HepG2 (cell line): ENCODE measurements at regions not wholly inside any gene's neighbourhood (a gene's known extent, or its start where the extent isn't known, plus 50 kb on each side); places are given as distances from the start of the nearest gene placed in this dataset.

Experiments used
- ARHGAP35 ChIP-seq: sonication (generic); formaldehyde crosslinking; IDR thresholded peaks from 2 replicates; pipeline ENCODE4 v1.9.0; 2022; ENCODE audit warnings: mild to moderate bottlenecking, inconsistent platforms, moderate library complexity, missing genetic modification reagents, borderline replicate concordance
- ATM ChIP-seq: fragments of 450-650 bp; IDR thresholded peaks from 2 replicates; pipeline ENCODE4 v1.7.1; 2017; ENCODE audit warnings: mild to moderate bottlenecking, borderline replicate concordance
- CREB1 ChIP-seq, 2 experiments: fragments of 450-650 bp in 1 of 2; IDR thresholded peaks; 2 replicates each; pipeline ENCODE4 v1.6.1; 2016 to 2017; ENCODE audit warnings: control low read depth in 1 of 2, mild to moderate bottlenecking in 1 of 2, missing compliant biosample characterization in 1 of 2, missing genetic modification characterization in 1 of 2
- KDM4B ChIP-seq: sonication (generic); formaldehyde crosslinking; IDR thresholded peaks from 2 replicates; pipeline ENCODE4 v1.4.0; 2020; ENCODE audit warnings: missing genetic modification reagents
- MAX ChIP-seq: IDR thresholded peaks from 2 replicates; pipeline ENCODE4 v1.6.1; 2012; ENCODE audit warnings: inconsistent platforms
- MLXIP ChIP-seq: sonication (generic); formaldehyde crosslinking; IDR thresholded peaks from 2 replicates; pipeline ENCODE4 v1.9.0; 2021; ENCODE audit warnings: missing genetic modification reagents, borderline replicate concordance
- SAFB2 ChIP-seq: sonication (generic); formaldehyde crosslinking; IDR thresholded peaks from 2 replicates; pipeline ENCODE4 v1.5.1; 2020; ENCODE audit warnings: missing genetic modification reagents, low read depth, mild to moderate bottlenecking, borderline replicate concordance
- TFDP1 ChIP-seq: IDR thresholded peaks from 2 replicates; pipeline ENCODE4 v1.6.1; 2016; ENCODE audit warnings: missing compliant biosample characterization, missing genetic modification reagents, borderline replicate concordance
- TMF1 ChIP-seq: sonication (generic); formaldehyde crosslinking; IDR thresholded peaks from 2 replicates; pipeline ENCODE4 v1.8.1; 2022; ENCODE audit warnings: low read depth, missing genetic modification reagents
- ZBTB7A ChIP-seq: sonication (generic); formaldehyde crosslinking; IDR thresholded peaks from 2 replicates; pipeline ENCODE4 v1.8.0; 2022; ENCODE audit warnings: mild to moderate bottlenecking, missing genetic modification reagents
- ZMAT3 ChIP-seq: sonication (generic); formaldehyde crosslinking; conservative IDR thresholded peaks from 2 replicates; pipeline ENCODE4 v1.7.0; 2021; ENCODE audit warnings: missing genetic modification reagents
- ZNF24 ChIP-seq: fragments of 450-650 bp; IDR thresholded peaks from 2 replicates; pipeline ENCODE4 v1.6.1; 2017; ENCODE audit warnings: antibody characterized with exemption, mild to moderate bottlenecking
- ZNF30 ChIP-seq: sonication (generic); formaldehyde crosslinking; IDR thresholded peaks from 2 replicates; pipeline ENCODE4 v1.5.0; 2020; ENCODE audit warnings: mild to moderate bottlenecking, missing genetic modification reagents
- ZNF687 ChIP-seq: sonication (generic); formaldehyde crosslinking; IDR thresholded peaks from 2 replicates; pipeline ENCODE4 v1.5.1; 2020; ENCODE audit warnings: mild to moderate bottlenecking, missing genetic modification reagents, moderate library complexity
- ZNF747 ChIP-seq: sonication (generic); formaldehyde crosslinking; IDR thresholded peaks from 2 replicates; pipeline ENCODE4 v1.8.1; 2023; ENCODE audit warnings: missing genetic modification reagents, mild to moderate bottlenecking, borderline replicate concordance
- ZNF777 ChIP-seq: sonication (generic); formaldehyde crosslinking; IDR thresholded peaks from 2 replicates; pipeline ENCODE4 v1.4.0; 2020; ENCODE audit warnings: missing genetic modification reagents
- ZNF784 ChIP-seq: sonication (generic); formaldehyde crosslinking; IDR thresholded peaks from 2 replicates; pipeline ENCODE4 v1.5.1; 2020; ENCODE audit warnings: missing genetic modification reagents, mild to moderate bottlenecking, borderline replicate concordance

DNA sequence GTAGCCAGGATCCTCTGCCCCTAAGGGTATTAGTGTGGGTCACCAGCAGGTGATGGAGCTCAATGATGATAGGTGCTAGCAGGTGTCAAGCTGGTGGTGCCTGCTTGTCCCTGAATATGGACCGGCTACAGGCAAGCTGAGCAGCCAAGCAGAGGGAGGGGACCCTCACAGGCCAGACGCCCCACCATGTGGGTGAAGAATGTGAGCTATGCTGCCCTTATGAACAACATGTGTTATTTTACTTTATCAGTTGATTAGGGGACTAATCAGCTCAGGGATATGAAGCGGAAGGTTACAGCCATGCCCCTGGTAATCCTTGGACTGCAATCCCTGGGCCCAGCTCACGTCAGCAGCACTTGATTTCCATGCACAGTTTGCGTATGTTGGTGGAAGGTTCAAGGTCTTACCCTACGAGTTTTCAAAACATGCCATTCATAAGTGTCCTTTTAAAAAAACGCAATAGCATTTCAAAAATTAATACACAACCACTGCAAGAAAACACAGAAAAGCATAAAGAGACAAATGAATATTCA lies 106.0 kb downstream of the CDC7 start (continued):
- TF ChIP-seq TFDP1 (no peak), ZNF777 (CRISPR knock-in tag) (no peak), ZBTB7A (CRISPR knock-in tag) (no peak), KDM4B (CRISPR knock-in tag) (no peak), SAFB2 (CRISPR knock-in tag) (no peak), MLXIP (no peak), TMF1 (no peak), ZNF30 (CRISPR knock-in tag) (no peak), ZNF687 (CRISPR knock-in tag) (peak; percentile 43; the same call in 1 of the 2 replicates), ATM (no peak), MAX (0 out of 2 replicates have a peak, but pooled peaks have one; percentile 22), CREB1 (IDR thresholded peaks at IDR 0.05) (no peak), CREB1 (CRISPR knock-in tag; IDR thresholded peaks at IDR 0.05) (no peak; the same call in 1 of the 2 replicates), ZNF24 (no peak), ZMAT3 (CRISPR knock-in tag) (no peak), ZNF784 (CRISPR knock-in tag) (no peak), ZNF747 (CRISPR knock-in tag) (no peak), ARHGAP35 (no peak)
